DMS 273 (cell line): ENCODE measurements at regions not wholly inside any gene's neighbourhood (a gene's known extent, or its start where the extent isn't known, plus 50 kb on each side); places are given as distances from the start of the nearest gene placed in this dataset.

Source experiments
- DNase-seq: peaks from one replicate; lab custom pipeline; 2025; ENCODE audit not compliant: unreplicated experiment; lab: John Stamatoyannopoulos, UW

GRCh38 chr15:62567501-62567900, 402.4 kb upstream of the C2CD4B start:
- no peak for DNase-seq

GRCh38 chr15:62568004-62568403, 402.9 kb upstream of the C2CD4B start:
- DNase-seq, result no peak

- no peak for DNase-seq
Measured at GRCh38 chr15:62568702-62569101, 403.6 kb upstream of the C2CD4B start.

- DNase-seq, result peak; percentile 40
Measured at GRCh38 chr15:62569460-62570404, 404.6 kb upstream of the C2CD4B start.

- DNase-seq, result no peak
Measured at GRCh38 chr15:62570405-62570783, 405.3 kb upstream of the C2CD4B start.

- DNase-seq, result no peak
Measured at GRCh38 chr15:62571072-62571471, 406.0 kb upstream of the C2CD4B start.

GRCh38 chr15:62572797-62573196, 407.7 kb upstream of the C2CD4B start:
- no peak for DNase-seq

GRCh38 chr15:62573876-62574275, 408.8 kb upstream of the C2CD4B start:
- no peak for DNase-seq

GRCh38 chr15:62578546-62578945, 413.5 kb upstream of the C2CD4B start:
- DNase-seq, result no peak

- no peak for DNase-seq
Measured at GRCh38 chr15:62578960-62579359, 413.9 kb upstream of the C2CD4B start.

GRCh38 chr15:62579842-62580241, 414.8 kb upstream of the C2CD4B start:
- DNase-seq, result no peak

GRCh38 chr15:62582580-62582979, 417.5 kb upstream of the C2CD4B start:
- DNase-seq, result no peak

- DNase-seq, result no peak
Measured at GRCh38 chr15:62584301-62585235, 419.5 kb upstream of the C2CD4B start.

- DNase-seq, result no peak
Measured at GRCh38 chr15:62588938-62589670, 424.0 kb upstream of the C2CD4B start.

GRCh38 chr15:62591842-62592838, 427.1 kb upstream of the C2CD4B start:
- no peak for DNase-seq

GRCh38 chr15:62592920-62593319, 427.8 kb upstream of the C2CD4B start:
- no peak for DNase-seq

- no peak for DNase-seq
Measured at GRCh38 chr15:62593681-62594399, 428.8 kb upstream of the C2CD4B start.

GRCh38 chr15:62598217-62598616, 433.1 kb upstream of the C2CD4B start:
- no peak for DNase-seq
